Loucy (cell line): ENCODE measurements at regions not wholly inside any gene's neighbourhood (a gene's known extent, or its start where the extent isn't known, plus 50 kb on each side); places are given as distances from the start of the nearest gene placed in this dataset.

Source experiments
- H2AFZ ChIP-seq: fragments of 200-600 bp; sonication (generic); 2 replicates; pipeline ENCODE4 v1.6.0; 2016; ENCODE audit warnings: antibody characterized with exemption, mild to moderate bottlenecking, low read length, moderate library complexity
- H3F3A ChIP-seq: fragments of 200-600 bp; 2 replicates; pipeline ENCODE4 v1.6.0; 2016; ENCODE audit warnings: antibody characterized with exemption, low read depth, mild to moderate bottlenecking
- H3K27me3 ChIP-seq: fragments of 200-600 bp; sonication (generic); 2 replicates; pipeline ENCODE4 v1.6.1; 2014; ENCODE audit warnings: low read length, mild to moderate bottlenecking; ENCODE audit not compliant: insufficient read depth, poor library complexity, severe bottlenecking
- H3K36me3 ChIP-seq: fragments of 200-600 bp; sonication (generic); 2 replicates; pipeline ENCODE4 v1.6.1; 2016; ENCODE audit warnings: low read length; ENCODE audit not compliant: insufficient read depth
- H3K4me1 ChIP-seq: fragments of 200-600 bp; sonication (generic); 2 replicates; pipeline ENCODE4 v1.5.1; 2014; ENCODE audit warnings: low read length, mild to moderate bottlenecking; ENCODE audit not compliant: insufficient read depth, poor library complexity, severe bottlenecking
- H3K4me2 ChIP-seq: fragments of 200-600 bp; sonication (generic); 2 replicates; pipeline ENCODE4 v1.6.0; 2014; ENCODE audit warnings: antibody characterized with exemption, low read length, low read depth, mild to moderate bottlenecking; ENCODE audit not compliant: poor library complexity, severe bottlenecking
- H3K4me3 ChIP-seq: fragments of 200-600 bp; sonication (generic); 2 replicates; pipeline ENCODE4 v1.5.1; 2014; ENCODE audit warnings: low read length, mild to moderate bottlenecking, mixed read lengths; ENCODE audit not compliant: poor library complexity, severe bottlenecking
- H3K79me2 ChIP-seq: fragments of 200-600 bp; sonication (generic); 2 replicates; pipeline ENCODE4 v1.6.1; 2014; ENCODE audit warnings: low read length; ENCODE audit not compliant: insufficient read depth
- H3K9ac ChIP-seq: fragments of 200-600 bp; sonication (generic); 2 replicates; pipeline ENCODE4 v1.6.0; 2014; ENCODE audit warnings: mild to moderate bottlenecking, low read depth, low read length, moderate library complexity; ENCODE audit not compliant: poor library complexity, severe bottlenecking
- H3K9me2 ChIP-seq: fragments of 200-600 bp; sonication (generic); replicated peaks from 2 replicates; pipeline ENCODE4 v1.6.1; 2016; ENCODE audit warnings: low read depth, low read length, mixed read lengths
- H3K9me3 ChIP-seq: fragments of 200-600 bp; sonication (generic); 2 replicates; pipeline ENCODE4 v1.6.1; 2014; ENCODE audit warnings: mild to moderate bottlenecking, antibody characterized with exemption, low read length, low read depth; ENCODE audit not compliant: insufficient read depth
- H4K20me1 ChIP-seq: fragments of 200-600 bp; sonication (generic); 2 replicates; pipeline ENCODE4 v1.6.0; 2014; ENCODE audit warnings: antibody characterized with exemption, low read length, mild to moderate bottlenecking; ENCODE audit not compliant: insufficient read depth, poor library complexity, severe bottlenecking
- EZH2phosphoT487 ChIP-seq: fragments of 200-600 bp; IDR thresholded peaks from 2 replicates; pipeline ENCODE4 v1.6.1; 2018; ENCODE audit warnings: antibody characterized with exemption, mild to moderate bottlenecking, moderate library complexity, borderline replicate concordance
- TF ChIP-seq, protein P1 (sequence below): fragments of 200-600 bp; sonication (generic); conservative IDR thresholded peaks from 2 replicates; pipeline ENCODE4 v1.5.1; 2014; ENCODE audit warnings: mild to moderate bottlenecking, antibody characterized with exemption, low read length

DNA sequence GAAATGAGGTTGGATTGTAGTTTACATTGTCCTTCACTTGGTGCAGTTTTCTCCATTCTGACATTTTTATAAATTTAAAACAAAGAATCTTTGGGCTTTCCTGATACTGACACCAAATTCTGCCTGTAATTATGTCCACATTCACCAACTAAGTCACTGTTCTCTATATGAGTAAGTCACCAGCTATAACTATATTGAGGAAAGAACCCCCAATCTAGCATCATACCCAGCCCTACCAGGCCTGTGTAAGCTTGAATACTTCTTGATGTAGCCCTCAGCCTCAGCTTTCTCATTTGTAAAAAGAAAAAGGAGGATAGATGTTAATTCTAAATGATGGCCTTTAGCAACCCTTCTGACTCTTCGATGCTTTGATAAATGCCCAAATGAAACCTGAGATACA, 112.7 kb upstream of the FST start:
- Histone ChIP-seq H3K4me3 (no peak overlapping the region), H3K9me3 (no peaks in the 10 kb centered on the region), H3F3A (no peaks in the 10 kb centered on the region), H3K36me3 (no peaks in the 10 kb centered on the region), H3K9ac (no peak overlapping the region), H4K20me1 (no peaks in the 10 kb centered on the region), H3K79me2 (no peaks in the 10 kb centered on the region), H2AFZ (no peak overlapping the region), H3K9me2 (no peaks in the 10 kb centered on the region), H3K4me1 (no peaks in the 10 kb centered on the region), H3K4me2 (no peak overlapping the region), H3K27me3 (no peaks in the 10 kb centered on the region)
- no peak for TF ChIP-seq EZH2phosphoT487
- TF ChIP-seq, protein P1, sequence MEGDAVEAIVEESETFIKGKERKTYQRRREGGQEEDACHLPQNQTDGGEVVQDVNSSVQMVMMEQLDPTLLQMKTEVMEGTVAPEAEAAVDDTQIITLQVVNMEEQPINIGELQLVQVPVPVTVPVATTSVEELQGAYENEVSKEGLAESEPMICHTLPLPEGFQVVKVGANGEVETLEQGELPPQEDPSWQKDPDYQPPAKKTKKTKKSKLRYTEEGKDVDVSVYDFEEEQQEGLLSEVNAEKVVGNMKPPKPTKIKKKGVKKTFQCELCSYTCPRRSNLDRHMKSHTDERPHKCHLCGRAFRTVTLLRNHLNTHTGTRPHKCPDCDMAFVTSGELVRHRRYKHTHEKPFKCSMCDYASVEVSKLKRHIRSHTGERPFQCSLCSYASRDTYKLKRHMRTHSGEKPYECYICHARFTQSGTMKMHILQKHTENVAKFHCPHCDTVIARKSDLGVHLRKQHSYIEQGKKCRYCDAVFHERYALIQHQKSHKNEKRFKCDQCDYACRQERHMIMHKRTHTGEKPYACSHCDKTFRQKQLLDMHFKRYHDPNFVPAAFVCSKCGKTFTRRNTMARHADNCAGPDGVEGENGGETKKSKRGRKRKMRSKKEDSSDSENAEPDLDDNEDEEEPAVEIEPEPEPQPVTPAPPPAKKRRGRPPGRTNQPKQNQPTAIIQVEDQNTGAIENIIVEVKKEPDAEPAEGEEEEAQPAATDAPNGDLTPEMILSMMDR: no peak

DNA sequence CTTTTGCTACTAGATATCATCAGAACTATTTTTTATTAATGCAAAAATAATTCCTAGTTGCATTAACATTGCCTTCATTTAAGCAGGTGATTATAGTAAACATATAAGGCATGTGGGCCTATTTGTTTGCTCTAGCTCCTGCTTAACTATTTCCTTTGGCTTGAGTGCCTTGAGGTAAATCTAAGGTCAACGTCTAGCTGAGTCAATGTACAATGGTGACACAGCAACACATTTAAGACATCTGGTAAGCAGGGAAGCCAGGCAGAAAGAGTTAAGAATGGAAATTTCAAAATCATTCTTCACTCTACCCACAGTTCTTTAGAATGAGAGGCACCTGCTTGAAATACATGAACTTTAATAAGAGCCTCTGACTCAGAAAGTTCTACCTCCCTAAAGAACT, 111.9 kb upstream of the FST start:
- H3K9ac ChIP-seq: no peak overlapping the region

DNA sequence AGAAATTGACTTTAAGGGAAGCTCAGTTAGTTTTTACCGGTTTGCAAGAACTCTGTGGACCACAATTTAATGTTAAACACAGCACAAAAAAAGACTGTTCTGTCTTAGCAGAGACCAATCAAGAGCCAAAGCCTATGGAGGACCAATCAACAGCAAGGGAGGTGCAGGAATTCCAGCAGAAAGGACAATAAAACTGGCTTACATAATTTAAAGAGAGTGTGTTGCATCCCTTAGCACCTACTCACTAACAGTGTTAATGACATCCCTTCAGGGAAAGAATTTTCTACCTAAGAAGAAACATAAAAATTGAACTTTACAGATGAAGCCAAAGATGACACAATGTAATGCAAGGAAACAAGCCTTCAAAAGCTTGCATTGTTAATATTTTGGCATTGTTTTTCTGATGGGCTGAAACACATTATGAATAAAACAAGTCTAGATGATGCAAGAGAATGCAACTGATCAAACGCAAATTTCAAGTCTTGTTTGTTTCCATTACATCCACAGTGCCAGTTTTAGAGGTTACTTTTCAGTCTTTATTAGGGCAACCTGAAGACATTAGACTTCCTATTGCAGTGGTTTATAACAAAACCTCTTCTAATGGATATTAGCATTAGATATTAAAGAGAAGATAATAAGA, 111.3 kb upstream of the FST start:
- Histone ChIP-seq H3K36me3 (no peaks in the 10 kb centered on the region), H3F3A (no peaks in the 10 kb centered on the region), H3K9me3 (no peaks in the 10 kb centered on the region), H3K9ac (no peak overlapping the region), H3K4me2 (no peak overlapping the region), H3K4me3 (no peak overlapping the region), H2AFZ (no peak overlapping the region), H3K9me2 (no peaks in the 10 kb centered on the region), H3K4me1 (peaks cover 4% of the 10 kb centered on the region), H3K79me2 (no peaks in the 10 kb centered on the region), H3K27me3 (no peaks in the 10 kb centered on the region), H4K20me1 (no peaks in the 10 kb centered on the region)
- TF ChIP-seq, protein P1: no peak
- no peak for TF ChIP-seq EZH2phosphoT487

More for the DNA sequence above, 111.9 kb upstream of the FST start:
- Histone ChIP-seq H3F3A (no peaks in the 10 kb centered on the region), H3K9me3 (no peaks in the 10 kb centered on the region), H4K20me1 (no peaks in the 10 kb centered on the region), H3K4me3 (no peak overlapping the region), H3K4me2 (no peak overlapping the region), H3K27me3 (no peaks in the 10 kb centered on the region), H3K79me2 (no peaks in the 10 kb centered on the region), H3K4me1 (peaks cover under 1% of the 10 kb centered on the region), H3K9me2 (no peaks in the 10 kb centered on the region), H3K36me3 (no peaks in the 10 kb centered on the region), H2AFZ (no peak overlapping the region)
- no peak for TF ChIP-seq EZH2phosphoT487
- TF ChIP-seq, protein P1: no peak
